H9 (cell line): ENCODE measurements at regions not wholly inside any gene's neighbourhood (a gene's known extent, or its start where the extent isn't known, plus 50 kb on each side); places are given as distances from the start of the nearest gene placed in this dataset.
A peak's percentile ranks its signal among the peaks of the same experiment; 100 is the strongest.

ENCODE experiments used
- DNase-seq: peaks from one replicate; pipeline ENCODE4 v3.0.0-alpha.2; 2017
- H2AFZ ChIP-seq: one replicate; pipeline ENCODE4 v1.6.1; 2013; ENCODE audit warnings: mild to moderate bottlenecking, low read length, control low read depth, moderate library complexity
- H2AK5ac ChIP-seq: 2 replicates; pipeline ENCODE4 v1.6.1; 2013; ENCODE audit warnings: low read length, control low read depth, mixed read lengths; ENCODE audit not compliant: insufficient read length
- H2BK120ac ChIP-seq: one replicate; pipeline ENCODE4 v1.6.1; 2013; ENCODE audit warnings: low read depth, mild to moderate bottlenecking, low read length, control low read depth, inconsistent platforms; ENCODE audit not compliant: poor library complexity, severe bottlenecking
- H2BK12ac ChIP-seq: 2 replicates; pipeline ENCODE4 v1.6.1; 2013; ENCODE audit warnings: low read length, control low read depth, mixed read lengths, low read depth; ENCODE audit not compliant: insufficient read length
- H2BK15ac ChIP-seq: 2 replicates; pipeline ENCODE4 v1.6.1; 2013; ENCODE audit warnings: low read depth, low read length, control low read depth
- H2BK20ac ChIP-seq: one replicate; pipeline ENCODE4 v1.6.1; 2013; ENCODE audit warnings: low read depth, mild to moderate bottlenecking, low read length, control low read depth, inconsistent platforms; ENCODE audit not compliant: poor library complexity, severe bottlenecking
- H2BK5ac ChIP-seq: 2 replicates; pipeline ENCODE4 v1.6.1; 2013; ENCODE audit warnings: low read length, control low read depth, mixed read lengths; ENCODE audit not compliant: insufficient read length
- H3K14ac ChIP-seq: 2 replicates; pipeline ENCODE4 v1.6.1; 2013; ENCODE audit warnings: low read length, control low read depth; ENCODE audit not compliant: insufficient read depth
- H3K18ac ChIP-seq: 2 replicates; pipeline ENCODE4 v1.6.1; 2013; ENCODE audit warnings: low read depth, mild to moderate bottlenecking, mixed read lengths, low read length, control low read depth; ENCODE audit not compliant: insufficient read length
- H3K23ac ChIP-seq: 2 replicates; pipeline ENCODE4 v1.6.1; 2013; ENCODE audit warnings: low read length, control low read depth, mixed read lengths, low read depth; ENCODE audit not compliant: insufficient read length
- H3K23me2 ChIP-seq: 2 replicates; pipeline ENCODE4 v1.6.1; 2013; ENCODE audit warnings: low read depth, mild to moderate bottlenecking, mixed read lengths, low read length, control low read depth; ENCODE audit not compliant: insufficient read length, poor library complexity, severe bottlenecking
- H3K27ac ChIP-seq: 2 replicates; pipeline ENCODE4 v1.5.1; 2013; ENCODE audit warnings: low read length, control low read depth, mixed read lengths, low read depth; ENCODE audit not compliant: insufficient read length
- H3K27me3 ChIP-seq: 2 replicates; pipeline ENCODE4 v1.6.1; 2013; ENCODE audit warnings: low read length, control low read depth, inconsistent platforms; ENCODE audit not compliant: insufficient read depth
- H3K4ac ChIP-seq: 2 replicates; pipeline ENCODE4 v1.6.1; 2013; ENCODE audit warnings: low read depth, mild to moderate bottlenecking, control low read depth, inconsistent platforms, low read length, moderate library complexity
- H3K4me1 ChIP-seq: 2 replicates; pipeline ENCODE4 v1.6.1; 2013; ENCODE audit warnings: low read length, control low read depth, inconsistent platforms; ENCODE audit not compliant: insufficient read depth
- H3K4me2 ChIP-seq: 2 replicates; pipeline ENCODE4 v1.6.1; 2013; ENCODE audit warnings: low read length, control low read depth, mixed read lengths; ENCODE audit not compliant: insufficient read length, insufficient read depth
- H3K56ac ChIP-seq: 2 replicates; pipeline ENCODE4 v1.6.1; 2013; ENCODE audit warnings: low read depth, mild to moderate bottlenecking, mixed read lengths, low read length, control low read depth; ENCODE audit not compliant: insufficient read length
- H3K79me1 ChIP-seq: 2 replicates; pipeline ENCODE4 v1.6.1; 2013; ENCODE audit warnings: low read depth, mild to moderate bottlenecking, moderate library complexity, low read length, control low read depth, inconsistent platforms; ENCODE audit not compliant: insufficient read depth, poor library complexity, severe bottlenecking
- H3K79me2 ChIP-seq: 2 replicates; pipeline ENCODE4 v1.6.1; 2013; ENCODE audit warnings: low read length, control low read depth, inconsistent platforms; ENCODE audit not compliant: insufficient read depth
- H3K9ac ChIP-seq: 2 replicates; pipeline ENCODE4 v1.6.1; 2013; ENCODE audit warnings: low read length, control low read depth, mixed read lengths; ENCODE audit not compliant: insufficient read length; ENCODE audit errors: extremely low read depth
- H3K9me3 ChIP-seq: one replicate; pipeline ENCODE4 v1.6.1; 2013; ENCODE audit warnings: low read depth, low read length, inconsistent platforms; ENCODE audit not compliant: control insufficient read depth
- H3T11ph ChIP-seq: one replicate; pipeline ENCODE4 v1.6.1; 2013; ENCODE audit warnings: mild to moderate bottlenecking, low read length, control low read depth, inconsistent platforms
- H4K20me1 ChIP-seq: one replicate; pipeline ENCODE4 v1.6.1; 2013; ENCODE audit not compliant: control insufficient read depth, insufficient read length, insufficient read depth
- H4K5ac ChIP-seq: 2 replicates; pipeline ENCODE4 v1.6.1; 2013; ENCODE audit warnings: low read depth, mild to moderate bottlenecking, mixed read lengths, low read length, control low read depth; ENCODE audit not compliant: insufficient read length
- H4K8ac ChIP-seq: replicated peaks from 2 replicates; pipeline ENCODE4 v1.6.1; 2013; ENCODE audit warnings: low read length, control low read depth, mixed read lengths, low read depth; ENCODE audit not compliant: insufficient read length
- H4K91ac ChIP-seq: 2 replicates; pipeline ENCODE4 v1.6.1; 2013; ENCODE audit warnings: low read depth, mild to moderate bottlenecking, moderate library complexity, mixed read lengths, low read length, control low read depth; ENCODE audit not compliant: insufficient read length
- H3K27ac Mint-ChIP-seq, 3 experiments: 2 replicates in 2 of 3; 3 replicates in 1 of 3; pipeline ENCODE4 v1.8.0; 2020 to 2021; ENCODE audit warnings: mixed read lengths in 3 of 3, mild to moderate bottlenecking in 1 of 3, moderate library complexity in 1 of 3
- H3K27me3 Mint-ChIP-seq: 2 replicates; pipeline ENCODE4 v1.8.0; 2021; ENCODE audit warnings: low read depth, mild to moderate bottlenecking, moderate library complexity, mixed read lengths
- H3K36me3 Mint-ChIP-seq, 3 experiments: 2 replicates in 2 of 3; 3 replicates in 1 of 3; pipeline ENCODE4 v1.8.0; 2020 to 2021; ENCODE audit warnings: low read depth in 3 of 3, mixed read lengths in 3 of 3; ENCODE audit not compliant: insufficient read depth in 1 of 3
- H3K4me1 Mint-ChIP-seq, 2 experiments: 2 replicates each; pipeline ENCODE4 v1.8.0; 2020; ENCODE audit warnings: mixed read lengths in 2 of 2
- H3K4me3 Mint-ChIP-seq, 2 experiments: 2 replicates in 1 of 2; 3 replicates in 1 of 2; pipeline ENCODE4 v1.8.0; 2020 to 2021; ENCODE audit warnings: mild to moderate bottlenecking in 2 of 2, mixed read lengths in 2 of 2, moderate library complexity in 1 of 2
- H3K9me3 Mint-ChIP-seq, 2 experiments: 2 replicates in 1 of 2; 3 replicates in 1 of 2; pipeline ENCODE4 v1.8.0; 2020; ENCODE audit warnings: mild to moderate bottlenecking in 2 of 2, mixed read lengths in 2 of 2, moderate library complexity in 1 of 2
- CTCF ChIP-seq: fragments of 200-600 bp; sonication (generic); conservative IDR thresholded peaks from 3 replicates; pipeline ENCODE4 v1.8.0; 2021; ENCODE audit warnings: antibody characterized with exemption, mild to moderate bottlenecking
- WGBS: extraction: QIAGEN DNeasy Blood & Tissue Kit; methylation state at CpG from one replicate; pipeline ENCODE4 v1.1.7; 2013; ENCODE audit warnings: missing lambda C conversion rate, low lambda C conversion rate, mixed read lengths; ENCODE audit not compliant: insufficient read length; ENCODE audit errors: extremely low coverage; 5-methylcytosine and 5-hydroxymethylcytosine counted together

GRCh38 chr2:18791172-18791797 lies 201.9 kb upstream of the NT5C1B start:
- Histone ChIP-seq H3K9ac (no peak overlapping the region), H3K23ac (no peak overlapping the region), H2AK5ac (no peak overlapping the region), H2BK15ac (no peak overlapping the region), H3K27ac (no peak overlapping the region), H2BK12ac (no peak overlapping the region), H3K4me2 (no peak overlapping the region), H2BK120ac (no peak overlapping the region), H4K91ac (no peak overlapping the region), H2BK5ac (no peak overlapping the region), H3K4me1 (no peaks in the 10 kb centered on the region), H3K79me1 (no peaks in the 10 kb centered on the region), H3K18ac (no peak overlapping the region), H4K8ac (no peak overlapping the region), H3K9me3 (no peaks in the 10 kb centered on the region), H3K56ac (no peak overlapping the region), H2AFZ (no peak overlapping the region), H3K79me2 (no peaks in the 10 kb centered on the region), H3K14ac (no peak overlapping the region), H3T11ph (no peak overlapping the region), H3K23me2 (no peaks in the 10 kb centered on the region), H4K5ac (no peak overlapping the region), H2BK20ac (no peak overlapping the region), H3K27me3 (no peaks in the 10 kb centered on the region), H4K20me1 (no peaks in the 10 kb centered on the region), H3K4ac (no peak overlapping the region)
- no peaks in the 10 kb centered on the region for H3K4me1 Mint-ChIP-seq
- no peak for TF ChIP-seq CTCF
- no peaks in the 10 kb centered on the region for H3K9me3 Mint-ChIP-seq
- H3K27ac Mint-ChIP-seq: peak overlapping the region in 2 of 3 experiments; percentile 63 to 72; a peak in 2 of 7 replicates
- H3K27me3 Mint-ChIP-seq: peaks cover 16% of the 10 kb centered on the region
- WGBS: no CpG with 5 or more reads among the region's 9 CpGs
- DNase-seq: no peak
- no peak overlapping the region for H3K4me3 Mint-ChIP-seq
- H3K36me3 Mint-ChIP-seq: no peaks in the 10 kb centered on the region
